ENCODE measurements at regions not wholly inside any gene's neighbourhood (a gene's known extent, or its start where the extent isn't known, plus 50 kb on each side); places are given as distances from the start of the nearest gene placed in this dataset.

DNA sequence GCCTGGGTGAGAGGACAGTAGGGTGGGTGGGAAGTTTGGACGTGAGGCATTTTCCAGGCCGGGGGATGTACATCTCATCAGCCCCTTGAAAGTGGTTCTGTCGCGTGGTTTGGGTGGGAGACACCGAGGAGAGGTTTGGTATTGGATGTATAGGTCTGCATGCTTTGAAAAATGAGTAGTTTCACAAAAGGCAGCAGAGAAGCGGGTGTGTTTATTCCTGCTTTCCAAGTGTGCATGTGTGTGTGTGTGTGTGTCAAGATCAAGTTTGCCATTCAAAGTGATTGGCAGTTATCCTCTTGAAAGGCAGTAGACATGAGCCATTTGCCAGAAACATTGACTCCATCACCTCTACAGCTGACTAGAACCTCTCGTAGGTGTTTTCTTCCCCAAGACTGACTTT lies 423.1 kb upstream of the POU3F3 start:
- peaks cover 6% of the 10 kb centered on the region for H3K4me1 ChIP-seq (ENCODE audit: control insufficient read depth, insufficient read depth, low read length, poor library complexity, severe bottlenecking)
- H3K36me3 ChIP-seq (ENCODE audit: control insufficient read depth, insufficient read depth, low read length): no peaks in the 10 kb centered on the region
- 98 to 100% methylated on average over 1 to 6 of the region's 7 CpGs for WGBS, 2 experiments (ENCODE audit: insufficient coverage in 2 of 2)
- H3K27ac ChIP-seq (ENCODE audit: low read depth, low read length, severe bottlenecking): no peak overlapping the region
- H3K9me3 ChIP-seq (ENCODE audit: control insufficient read depth, low read length): no peaks in the 10 kb centered on the region
- no peak overlapping the region for H3K4me3 ChIP-seq (ENCODE audit: extremely low read depth, insufficient read depth, low read length, poor library complexity, severe bottlenecking)

DNA sequence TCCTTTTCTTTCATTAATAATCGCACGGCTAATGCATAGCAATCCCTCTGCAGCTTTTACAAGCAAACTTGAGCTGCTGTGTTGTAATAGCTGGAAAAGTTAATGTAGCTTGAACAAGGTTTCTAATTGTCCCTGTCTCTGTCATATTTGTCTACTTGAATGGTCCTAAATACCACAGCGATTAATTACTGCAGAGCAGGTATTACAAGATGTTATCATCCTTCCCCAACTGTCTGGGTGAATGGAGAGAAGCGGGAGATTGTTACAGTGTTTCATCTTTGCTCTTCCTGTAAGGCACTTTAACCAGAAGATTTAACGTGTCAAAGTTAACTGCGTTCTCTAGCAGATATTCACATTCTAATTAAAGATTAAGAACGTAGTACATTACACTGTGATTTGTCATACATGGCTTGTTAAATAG lies 422.2 kb upstream of the POU3F3 start:
- WGBS, 2 experiments (ENCODE audit: insufficient coverage in 2 of 2): 91% methylated on average over 3 of the region's 7 CpGs; no CpG with 5 or more reads in 1 of the 2 experiments
- Histone ChIP-seq H3K27ac (ENCODE audit: low read depth, low read length, severe bottlenecking) (no peak overlapping the region), H3K4me1 (ENCODE audit: control insufficient read depth, insufficient read depth, low read length, poor library complexity, severe bottlenecking) (peaks cover 6% of the 10 kb centered on the region), H3K4me3 (ENCODE audit: extremely low read depth, insufficient read depth, low read length, poor library complexity, severe bottlenecking) (no peak overlapping the region), H3K9me3 (ENCODE audit: control insufficient read depth, low read length) (no peaks in the 10 kb centered on the region), H3K36me3 (ENCODE audit: control insufficient read depth, insufficient read depth, low read length) (no peaks in the 10 kb centered on the region)

DNA sequence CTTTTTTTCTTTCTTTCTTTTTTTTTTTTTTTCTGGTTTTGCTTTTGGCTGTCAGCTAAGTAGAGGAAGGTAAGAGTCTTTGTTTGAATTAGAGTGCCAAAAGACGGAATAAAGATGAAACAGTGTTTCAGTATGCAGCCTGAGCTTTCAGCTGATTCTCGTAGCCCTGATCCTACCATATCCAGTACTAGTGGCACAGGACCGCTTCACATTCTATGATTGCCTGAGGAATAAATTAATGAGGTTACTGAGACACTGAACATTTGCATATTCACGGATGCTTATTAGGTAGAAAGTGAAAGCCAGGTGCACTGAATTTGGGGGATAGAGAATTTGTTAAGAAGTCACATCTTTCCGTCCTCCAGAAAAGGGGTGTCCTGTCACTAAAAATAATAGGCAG lies 421.5 kb upstream of the POU3F3 start:
- WGBS, 2 experiments (ENCODE audit: insufficient coverage in 2 of 2): 85 to 100% methylated on average over 2 to 3 of the region's 5 CpGs
- no peak overlapping the region for H3K27ac ChIP-seq (ENCODE audit: low read depth, low read length, severe bottlenecking)
- no peaks in the 10 kb centered on the region for H3K9me3 ChIP-seq (ENCODE audit: control insufficient read depth, low read length)
- peaks cover 6% of the 10 kb centered on the region for H3K4me1 ChIP-seq (ENCODE audit: control insufficient read depth, insufficient read depth, low read length, poor library complexity, severe bottlenecking)
- H3K4me3 ChIP-seq (ENCODE audit: extremely low read depth, insufficient read depth, low read length, poor library complexity, severe bottlenecking): no peak overlapping the region
- H3K36me3 ChIP-seq (ENCODE audit: control insufficient read depth, insufficient read depth, low read length): no peaks in the 10 kb centered on the region

DNA sequence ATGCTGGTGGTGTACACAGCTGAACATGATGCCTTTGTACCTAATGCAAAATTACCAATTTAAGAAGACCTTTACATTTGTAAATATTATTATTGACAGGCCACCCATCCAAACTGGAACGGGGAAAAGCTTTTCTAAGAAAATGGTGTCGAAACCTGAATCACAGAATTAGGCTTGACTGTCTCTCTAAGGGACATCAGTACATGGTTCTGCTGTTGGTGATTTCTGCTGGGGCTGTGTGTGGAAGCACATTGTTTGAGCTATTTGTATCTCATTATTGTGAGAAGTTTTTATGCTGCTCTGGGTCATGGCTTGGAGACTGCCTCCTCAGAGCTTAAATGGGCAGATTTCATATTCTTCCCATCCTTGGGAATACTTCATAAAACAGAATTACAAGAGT lies 420.9 kb upstream of the POU3F3 start:
- Histone ChIP-seq H3K9me3 (ENCODE audit: control insufficient read depth, low read length) (no peaks in the 10 kb centered on the region), H3K4me3 (ENCODE audit: extremely low read depth, insufficient read depth, low read length, poor library complexity, severe bottlenecking) (no peak overlapping the region), H3K27ac (ENCODE audit: low read depth, low read length, severe bottlenecking) (no peak overlapping the region), H3K4me1 (ENCODE audit: control insufficient read depth, insufficient read depth, low read length, poor library complexity, severe bottlenecking) (peaks cover 6% of the 10 kb centered on the region), H3K36me3 (ENCODE audit: control insufficient read depth, insufficient read depth, low read length) (no peaks in the 10 kb centered on the region)
- WGBS, 2 experiments (ENCODE audit: insufficient coverage in 2 of 2): 100% methylated on average over 1 of the region's 2 CpGs; no CpG with 5 or more reads in 1 of the 2 experiments

DNA sequence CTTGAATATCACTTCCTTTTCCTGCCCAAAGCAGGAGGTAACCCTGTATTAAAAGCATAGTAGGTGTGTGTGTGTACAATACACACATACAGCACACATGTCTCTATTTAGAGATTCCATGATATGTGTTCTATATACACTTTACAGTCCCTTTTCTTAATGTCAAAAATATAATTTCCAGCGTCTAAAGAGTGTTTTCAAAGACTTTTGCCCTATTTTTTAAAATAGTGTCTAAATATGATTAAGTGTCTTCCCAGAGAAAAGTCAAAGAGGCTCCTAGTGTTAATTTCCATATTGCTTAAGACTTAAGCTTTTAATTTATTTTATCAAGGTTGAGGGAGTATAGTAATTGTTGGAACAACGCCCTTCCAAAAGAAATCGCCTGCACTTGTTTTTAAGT lies 420.3 kb upstream of the POU3F3 start:
- no peak overlapping the region for H3K27ac ChIP-seq (ENCODE audit: low read depth, low read length, severe bottlenecking)
- no peaks in the 10 kb centered on the region for H3K36me3 ChIP-seq (ENCODE audit: control insufficient read depth, insufficient read depth, low read length)
- H3K9me3 ChIP-seq (ENCODE audit: control insufficient read depth, low read length): no peaks in the 10 kb centered on the region
- WGBS, 2 experiments (ENCODE audit: insufficient coverage in 2 of 2): no CpG with 5 or more reads among the region's 3 CpGs
- H3K4me1 ChIP-seq (ENCODE audit: control insufficient read depth, insufficient read depth, low read length, poor library complexity, severe bottlenecking): peaks cover 6% of the 10 kb centered on the region
- no peak overlapping the region for H3K4me3 ChIP-seq (ENCODE audit: extremely low read depth, insufficient read depth, low read length, poor library complexity, severe bottlenecking)

DNA sequence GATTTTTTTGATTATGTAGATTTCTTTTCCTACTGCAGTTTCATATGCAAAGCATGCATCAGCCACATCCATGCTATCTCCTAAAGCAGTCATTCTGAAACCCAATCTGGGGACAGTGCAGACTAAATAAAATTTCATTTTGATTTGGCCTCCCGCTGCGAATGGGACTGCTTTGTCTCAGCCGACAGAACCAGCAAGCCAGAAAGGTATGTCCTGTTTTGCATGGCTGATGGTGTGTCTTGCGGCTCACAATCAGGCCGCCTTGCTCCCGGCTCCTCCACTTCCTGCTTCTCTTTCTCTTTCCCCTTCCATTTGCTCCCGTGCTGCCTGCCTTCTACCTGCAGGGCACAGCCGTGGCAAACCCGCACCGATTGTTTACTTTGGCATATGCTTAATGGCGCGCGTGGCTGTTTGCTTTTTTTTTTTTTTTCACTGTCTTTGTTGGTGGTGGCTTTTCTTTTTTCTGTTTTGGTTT lies 419.6 kb upstream of the POU3F3 start:
- Histone ChIP-seq H3K9me3 (ENCODE audit: control insufficient read depth, low read length) (no peaks in the 10 kb centered on the region), H3K4me1 (ENCODE audit: control insufficient read depth, insufficient read depth, low read length, poor library complexity, severe bottlenecking) (peaks cover 6% of the 10 kb centered on the region), H3K4me3 (ENCODE audit: extremely low read depth, insufficient read depth, low read length, poor library complexity, severe bottlenecking) (no peak overlapping the region), H3K36me3 (ENCODE audit: control insufficient read depth, insufficient read depth, low read length) (no peaks in the 10 kb centered on the region), H3K27ac (ENCODE audit: low read depth, low read length, severe bottlenecking) (no peak overlapping the region)
- WGBS, 2 experiments (ENCODE audit: insufficient coverage in 2 of 2): 7 to 8% methylated on average over 7 of the region's 13 CpGs

DNA sequence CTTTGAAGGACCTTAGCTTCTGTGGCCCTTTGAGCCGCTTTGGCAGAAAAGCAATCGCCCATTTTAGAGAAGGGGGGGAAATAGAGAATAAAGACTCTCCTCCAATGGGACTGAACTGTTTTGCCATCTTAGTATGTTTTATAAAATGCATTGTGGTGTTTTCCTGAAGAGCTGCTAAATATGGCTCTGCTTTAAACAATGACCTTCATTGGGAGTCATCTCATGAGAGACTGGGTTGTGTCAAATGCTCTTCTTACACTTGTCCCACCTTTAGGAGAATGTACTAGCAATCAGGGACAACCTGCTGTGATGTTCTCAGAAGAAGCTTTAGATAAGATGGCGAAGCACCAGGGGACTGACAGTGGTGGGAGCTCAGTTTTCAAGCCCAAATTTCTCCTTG lies 418.9 kb upstream of the POU3F3 start:
- Histone ChIP-seq H3K4me3 (ENCODE audit: extremely low read depth, insufficient read depth, low read length, poor library complexity, severe bottlenecking) (no peak overlapping the region), H3K36me3 (ENCODE audit: control insufficient read depth, insufficient read depth, low read length) (no peaks in the 10 kb centered on the region), H3K4me1 (ENCODE audit: control insufficient read depth, insufficient read depth, low read length, poor library complexity, severe bottlenecking) (peaks cover 6% of the 10 kb centered on the region), H3K9me3 (ENCODE audit: control insufficient read depth, low read length) (no peaks in the 10 kb centered on the region), H3K27ac (ENCODE audit: low read depth, low read length, severe bottlenecking) (no peak overlapping the region)
- 71% methylated on average over 2 of the region's 3 CpGs; no CpG with 5 or more reads in 1 of the 2 experiments for WGBS, 2 experiments (ENCODE audit: insufficient coverage in 2 of 2)

DNA sequence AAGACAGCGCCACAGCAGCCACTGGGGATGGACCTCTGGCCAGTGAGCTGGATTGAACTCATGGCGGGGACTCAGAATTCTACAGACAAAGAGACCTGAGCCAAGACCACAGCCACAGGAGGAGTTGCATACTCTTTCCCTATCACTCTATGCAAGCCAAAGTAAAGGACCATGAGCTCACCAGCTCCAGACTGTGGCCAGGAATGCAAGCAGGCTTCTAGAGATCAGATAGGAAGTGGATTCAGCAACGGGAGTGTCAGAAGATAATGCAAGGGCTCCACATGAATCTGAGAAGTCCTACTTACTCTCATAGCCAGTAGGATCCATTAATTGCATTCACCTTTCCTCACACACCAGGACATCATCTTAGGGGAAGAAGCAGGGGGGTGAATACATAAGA lies 415.4 kb upstream of the POU3F3 start:
- H3K36me3 ChIP-seq (ENCODE audit: control insufficient read depth, insufficient read depth, low read length): no peaks in the 10 kb centered on the region
- peaks cover 5% of the 10 kb centered on the region for H3K9me3 ChIP-seq (ENCODE audit: control insufficient read depth, low read length)
- H3K4me1 ChIP-seq (ENCODE audit: control insufficient read depth, insufficient read depth, low read length, poor library complexity, severe bottlenecking): peaks cover 6% of the 10 kb centered on the region
- no peak overlapping the region for H3K4me3 ChIP-seq (ENCODE audit: extremely low read depth, insufficient read depth, low read length, poor library complexity, severe bottlenecking)
- 100% methylated on average over 2 of the region's 3 CpGs; no CpG with 5 or more reads in 1 of the 2 experiments for WGBS, 2 experiments (ENCODE audit: insufficient coverage in 2 of 2)
- no peak overlapping the region for H3K27ac ChIP-seq (ENCODE audit: low read depth, low read length, severe bottlenecking)

DNA sequence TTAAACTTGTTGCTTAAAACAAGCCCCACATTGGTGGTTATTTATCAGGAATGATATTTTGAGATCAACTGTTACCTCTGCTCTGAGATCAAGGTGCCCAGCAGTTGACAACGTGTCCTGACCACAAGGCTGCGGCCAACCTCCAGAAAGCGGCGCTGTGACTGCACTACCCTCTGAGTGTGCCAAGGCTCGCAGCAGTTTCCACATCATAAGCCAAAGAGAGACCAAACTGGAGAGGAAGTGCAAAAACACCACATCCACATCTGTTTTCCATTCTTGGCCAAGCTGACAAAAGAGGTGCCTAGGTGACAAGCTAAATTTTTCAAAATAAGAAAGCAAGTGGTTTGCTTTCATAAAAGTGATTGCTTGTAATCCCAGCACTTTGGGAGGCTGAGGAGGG lies 410.8 kb upstream of the POU3F3 start:
- no peaks in the 10 kb centered on the region for H3K36me3 ChIP-seq (ENCODE audit: control insufficient read depth, insufficient read depth, low read length)
- peaks cover 7% of the 10 kb centered on the region for H3K4me1 ChIP-seq (ENCODE audit: control insufficient read depth, insufficient read depth, low read length, poor library complexity, severe bottlenecking)
- no peak overlapping the region for H3K4me3 ChIP-seq (ENCODE audit: extremely low read depth, insufficient read depth, low read length, poor library complexity, severe bottlenecking)
- peaks cover 5% of the 10 kb centered on the region for H3K9me3 ChIP-seq (ENCODE audit: control insufficient read depth, low read length)
- H3K27ac ChIP-seq (ENCODE audit: low read depth, low read length, severe bottlenecking): no peak overlapping the region
- 98 to 100% methylated on average over 4 to 5 of the region's 5 CpGs for WGBS, 2 experiments (ENCODE audit: insufficient coverage in 2 of 2)

DNA sequence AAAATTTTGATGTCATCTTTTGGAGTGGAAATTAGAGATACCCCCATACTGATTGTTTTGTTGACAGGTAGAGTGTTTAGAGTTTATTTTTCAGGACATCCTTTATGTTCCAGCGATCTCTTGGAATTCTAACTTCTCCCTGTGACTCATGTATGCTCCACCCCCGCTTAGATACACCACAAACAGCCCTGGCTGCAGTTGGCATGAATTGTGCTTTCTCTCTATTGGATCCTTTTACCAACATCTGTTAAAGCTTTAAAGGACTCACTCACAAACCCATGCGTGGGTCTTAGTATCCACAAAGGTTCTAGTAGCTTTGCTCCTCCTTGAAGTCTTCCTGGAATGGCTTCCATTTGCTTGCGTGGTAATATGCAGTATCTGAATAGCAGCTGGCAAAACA lies 409.5 kb upstream of the POU3F3 start:
- peaks cover 5% of the 10 kb centered on the region for H3K9me3 ChIP-seq (ENCODE audit: control insufficient read depth, low read length)
- no peaks in the 10 kb centered on the region for H3K36me3 ChIP-seq (ENCODE audit: control insufficient read depth, insufficient read depth, low read length)
- WGBS, 2 experiments (ENCODE audit: insufficient coverage in 2 of 2): 93 to 95% methylated on average over 4 of the region's 4 CpGs
- peaks cover 7% of the 10 kb centered on the region for H3K4me1 ChIP-seq (ENCODE audit: control insufficient read depth, insufficient read depth, low read length, poor library complexity, severe bottlenecking)
- H3K27ac ChIP-seq (ENCODE audit: low read depth, low read length, severe bottlenecking): no peak overlapping the region
- H3K4me3 ChIP-seq (ENCODE audit: extremely low read depth, insufficient read depth, low read length, poor library complexity, severe bottlenecking): no peak overlapping the region

DNA sequence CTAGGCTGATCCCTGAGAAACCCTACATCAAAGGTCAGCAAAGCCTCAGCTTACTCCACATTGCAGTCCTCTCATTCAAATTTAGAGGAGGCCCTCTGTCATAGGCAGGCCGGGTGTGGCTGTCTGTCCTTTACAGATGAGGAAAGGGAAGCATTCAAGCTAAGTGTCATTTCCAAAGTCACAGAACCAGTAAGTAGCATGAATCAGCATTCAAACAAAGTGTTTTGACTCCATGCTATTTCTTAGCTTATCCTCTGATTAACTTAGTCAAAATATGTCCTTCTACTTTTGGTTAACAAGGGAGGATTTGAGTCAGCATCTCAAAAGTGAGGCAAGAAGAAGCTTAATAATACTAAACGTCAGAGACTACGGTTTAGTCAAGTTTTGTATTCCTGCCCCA lies 409.0 kb upstream of the POU3F3 start:
- H3K27ac ChIP-seq (ENCODE audit: low read depth, low read length, severe bottlenecking): no peak overlapping the region
- H3K9me3 ChIP-seq (ENCODE audit: control insufficient read depth, low read length): peaks cover 5% of the 10 kb centered on the region
- WGBS, 2 experiments (ENCODE audit: insufficient coverage in 2 of 2): 92 to 94% methylated on average over 3 of the region's 3 CpGs
- H3K4me3 ChIP-seq (ENCODE audit: extremely low read depth, insufficient read depth, low read length, poor library complexity, severe bottlenecking): no peak overlapping the region
- peaks cover 7% of the 10 kb centered on the region for H3K4me1 ChIP-seq (ENCODE audit: control insufficient read depth, insufficient read depth, low read length, poor library complexity, severe bottlenecking)
- no peaks in the 10 kb centered on the region for H3K36me3 ChIP-seq (ENCODE audit: control insufficient read depth, insufficient read depth, low read length)
